ENCODE measurements at regions not wholly inside any gene's neighbourhood (a gene's known extent, or its start where the extent isn't known, plus 50 kb on each side); places are given as distances from the start of the nearest gene placed in this dataset.
"Not testable (repeated sequence)": the region's sequence is repeated elsewhere in the genome, so short reads cannot be mapped to it uniquely, and the experiment has no call there.

DNA sequence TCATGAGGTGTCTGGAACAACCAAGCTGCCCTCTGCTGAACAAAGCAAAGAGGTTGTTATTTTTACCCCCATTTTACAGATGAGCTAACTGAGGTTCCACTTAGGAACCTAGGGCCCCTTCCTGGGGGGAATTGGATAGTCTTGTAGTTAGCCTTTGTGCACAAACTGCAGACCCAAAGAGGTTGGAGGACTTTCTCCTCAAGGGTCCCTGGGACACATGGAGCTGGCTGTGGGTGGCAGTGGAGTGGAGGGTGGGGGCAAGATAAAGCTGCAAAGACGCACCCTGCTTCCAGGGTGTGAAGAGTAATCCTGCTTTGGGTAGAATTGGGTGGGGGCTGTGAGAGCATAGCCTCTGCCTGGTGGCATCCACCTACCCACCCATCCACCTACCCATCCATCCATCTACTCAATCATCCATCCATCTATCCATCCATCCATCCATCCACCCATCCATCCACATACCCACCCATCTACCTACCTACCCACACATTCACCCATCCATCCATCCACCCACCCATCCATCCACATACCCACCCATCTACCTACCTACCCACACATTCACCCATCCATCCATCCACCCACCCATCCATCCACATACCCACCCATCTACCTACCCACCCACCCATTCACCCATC, 73.7 kb downstream of the KCTD15 start:
- TF ChIP-seq, protein P1, sequence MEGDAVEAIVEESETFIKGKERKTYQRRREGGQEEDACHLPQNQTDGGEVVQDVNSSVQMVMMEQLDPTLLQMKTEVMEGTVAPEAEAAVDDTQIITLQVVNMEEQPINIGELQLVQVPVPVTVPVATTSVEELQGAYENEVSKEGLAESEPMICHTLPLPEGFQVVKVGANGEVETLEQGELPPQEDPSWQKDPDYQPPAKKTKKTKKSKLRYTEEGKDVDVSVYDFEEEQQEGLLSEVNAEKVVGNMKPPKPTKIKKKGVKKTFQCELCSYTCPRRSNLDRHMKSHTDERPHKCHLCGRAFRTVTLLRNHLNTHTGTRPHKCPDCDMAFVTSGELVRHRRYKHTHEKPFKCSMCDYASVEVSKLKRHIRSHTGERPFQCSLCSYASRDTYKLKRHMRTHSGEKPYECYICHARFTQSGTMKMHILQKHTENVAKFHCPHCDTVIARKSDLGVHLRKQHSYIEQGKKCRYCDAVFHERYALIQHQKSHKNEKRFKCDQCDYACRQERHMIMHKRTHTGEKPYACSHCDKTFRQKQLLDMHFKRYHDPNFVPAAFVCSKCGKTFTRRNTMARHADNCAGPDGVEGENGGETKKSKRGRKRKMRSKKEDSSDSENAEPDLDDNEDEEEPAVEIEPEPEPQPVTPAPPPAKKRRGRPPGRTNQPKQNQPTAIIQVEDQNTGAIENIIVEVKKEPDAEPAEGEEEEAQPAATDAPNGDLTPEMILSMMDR (IDR thresholded peaks at IDR 0.05 in 4 of 5, conservative IDR thresholded peaks at IDR 0.05 in 1 of 5) = not testable (repeated sequence)
- TF ChIP-seq POLR2A (IDR thresholded peaks at IDR 0.05) = not testable (repeated sequence)
